ENCODE measurements at regions not wholly inside any gene's neighbourhood (a gene's known extent, or its start where the extent isn't known, plus 50 kb on each side); places are given as distances from the start of the nearest gene placed in this dataset.
A peak's percentile ranks its signal among the peaks of the same experiment; 100 is the strongest.

- no peaks in the 10 kb centered on the region for H3K4me1 ChIP-seq (ENCODE audit: control insufficient read depth, insufficient read depth, low read length)
- no peaks in the 10 kb centered on the region for H3K36me3 ChIP-seq (ENCODE audit: control insufficient read depth, insufficient read depth, low read length)
- no peaks in the 10 kb centered on the region for H3K27me3 ChIP-seq (ENCODE audit: control insufficient read depth, insufficient read depth, low read length)
- no peak overlapping the region for H3K27ac ChIP-seq (ENCODE audit: low read depth, low read length)
- H3K9ac ChIP-seq (ENCODE audit: low read length): no peak overlapping the region
- no peak overlapping the region for H3K4me3 ChIP-seq (ENCODE audit: low read depth, low read length)
- no peaks in the 10 kb centered on the region for H3K9me3 ChIP-seq (ENCODE audit: control insufficient read depth, insufficient read depth, low read depth, low read length)
Observed at GRCh38 chr3:83890039-83890762, 1068.6 kb upstream of the CADM2 start.

GRCh38 chr3:83890763-83891135, 1068.0 kb upstream of the CADM2 start:
- H3K36me3 ChIP-seq (ENCODE audit: control insufficient read depth, insufficient read depth, low read length): no peaks in the 10 kb centered on the region
- H3K27ac ChIP-seq (ENCODE audit: low read depth, low read length): no peak overlapping the region
- H3K27me3 ChIP-seq (ENCODE audit: control insufficient read depth, insufficient read depth, low read length): no peaks in the 10 kb centered on the region
- no peaks in the 10 kb centered on the region for H3K9me3 ChIP-seq (ENCODE audit: control insufficient read depth, insufficient read depth, low read depth, low read length)
- H3K4me1 ChIP-seq (ENCODE audit: control insufficient read depth, insufficient read depth, low read length): no peaks in the 10 kb centered on the region
- H3K9ac ChIP-seq (ENCODE audit: low read length): no peak overlapping the region
- no peak overlapping the region for H3K4me3 ChIP-seq (ENCODE audit: low read depth, low read length)

GRCh38 chr3:83894223-83894622, 1064.6 kb upstream of the CADM2 start:
- no peaks in the 10 kb centered on the region for H3K27me3 ChIP-seq (ENCODE audit: control insufficient read depth, insufficient read depth, low read length)
- no peak overlapping the region for H3K4me3 ChIP-seq (ENCODE audit: low read depth, low read length)
- no peaks in the 10 kb centered on the region for H3K9me3 ChIP-seq (ENCODE audit: control insufficient read depth, insufficient read depth, low read depth, low read length)
- H3K27ac ChIP-seq (ENCODE audit: low read depth, low read length): no peak overlapping the region
- no peak overlapping the region for H3K9ac ChIP-seq (ENCODE audit: low read length)
- no peaks in the 10 kb centered on the region for H3K4me1 ChIP-seq (ENCODE audit: control insufficient read depth, insufficient read depth, low read length)
- no peaks in the 10 kb centered on the region for H3K36me3 ChIP-seq (ENCODE audit: control insufficient read depth, insufficient read depth, low read length)

GRCh38 chr3:83895892-83896291, 1062.9 kb upstream of the CADM2 start:
- no peaks in the 10 kb centered on the region for H3K9me3 ChIP-seq (ENCODE audit: control insufficient read depth, insufficient read depth, low read depth, low read length)
- no peak overlapping the region for H3K27ac ChIP-seq (ENCODE audit: low read depth, low read length)
- no peaks in the 10 kb centered on the region for H3K27me3 ChIP-seq (ENCODE audit: control insufficient read depth, insufficient read depth, low read length)
- H3K4me3 ChIP-seq (ENCODE audit: low read depth, low read length): no peak overlapping the region
- H3K9ac ChIP-seq (ENCODE audit: low read length): no peak overlapping the region
- H3K36me3 ChIP-seq (ENCODE audit: control insufficient read depth, insufficient read depth, low read length): no peaks in the 10 kb centered on the region
- H3K4me1 ChIP-seq (ENCODE audit: control insufficient read depth, insufficient read depth, low read length): no peaks in the 10 kb centered on the region

- Histone ChIP-seq H3K27me3 (ENCODE audit: control insufficient read depth, insufficient read depth, low read length) (no peaks in the 10 kb centered on the region), H3K4me1 (ENCODE audit: control insufficient read depth, insufficient read depth, low read length) (peaks cover 7% of the 10 kb centered on the region; the same call in 1 of the 2 replicates), H3K27ac (ENCODE audit: low read depth, low read length) (no peak overlapping the region), H3K9ac (ENCODE audit: low read length) (no peak overlapping the region), H3K9me3 (ENCODE audit: control insufficient read depth, insufficient read depth, low read depth, low read length) (no peaks in the 10 kb centered on the region), H3K4me3 (ENCODE audit: low read depth, low read length) (no peak overlapping the region), H3K36me3 (ENCODE audit: control insufficient read depth, insufficient read depth, low read length) (no peaks in the 10 kb centered on the region)
Observed at GRCh38 chr3:83902787-83903533, 1055.8 kb upstream of the CADM2 start.

GRCh38 chr3:83913381-83913780, 1045.4 kb upstream of the CADM2 start:
- H3K27ac ChIP-seq (ENCODE audit: low read depth, low read length): no peak overlapping the region
- H3K9me3 ChIP-seq (ENCODE audit: control insufficient read depth, insufficient read depth, low read depth, low read length): no peaks in the 10 kb centered on the region
- H3K4me1 ChIP-seq (ENCODE audit: control insufficient read depth, insufficient read depth, low read length): no peaks in the 10 kb centered on the region
- H3K9ac ChIP-seq (ENCODE audit: low read length): no peak overlapping the region
- H3K36me3 ChIP-seq (ENCODE audit: control insufficient read depth, insufficient read depth, low read length): no peaks in the 10 kb centered on the region
- no peaks in the 10 kb centered on the region for H3K27me3 ChIP-seq (ENCODE audit: control insufficient read depth, insufficient read depth, low read length)
- H3K4me3 ChIP-seq (ENCODE audit: low read depth, low read length): no peak overlapping the region

GRCh38 chr3:83926291-83926690, 1032.5 kb upstream of the CADM2 start:
- no peak overlapping the region for H3K9ac ChIP-seq (ENCODE audit: low read length)
- no peaks in the 10 kb centered on the region for H3K4me1 ChIP-seq (ENCODE audit: control insufficient read depth, insufficient read depth, low read length)
- H3K27ac ChIP-seq (ENCODE audit: low read depth, low read length): no peak overlapping the region
- H3K9me3 ChIP-seq (ENCODE audit: control insufficient read depth, insufficient read depth, low read depth, low read length): peaks cover 25% of the 10 kb centered on the region
- no peaks in the 10 kb centered on the region for H3K36me3 ChIP-seq (ENCODE audit: control insufficient read depth, insufficient read depth, low read length)
- no peak overlapping the region for H3K4me3 ChIP-seq (ENCODE audit: low read depth, low read length)
- no peaks in the 10 kb centered on the region for H3K27me3 ChIP-seq (ENCODE audit: control insufficient read depth, insufficient read depth, low read length)

GRCh38 chr3:83928391-83928790, 1030.4 kb upstream of the CADM2 start:
- Histone ChIP-seq H3K27me3 (ENCODE audit: control insufficient read depth, insufficient read depth, low read length) (no peaks in the 10 kb centered on the region), H3K4me1 (ENCODE audit: control insufficient read depth, insufficient read depth, low read length) (no peaks in the 10 kb centered on the region), H3K9ac (ENCODE audit: low read length) (no peak overlapping the region), H3K27ac (ENCODE audit: low read depth, low read length) (no peak overlapping the region), H3K4me3 (ENCODE audit: low read depth, low read length) (no peak overlapping the region), H3K9me3 (ENCODE audit: control insufficient read depth, insufficient read depth, low read depth, low read length) (peaks cover 29% of the 10 kb centered on the region), H3K36me3 (ENCODE audit: control insufficient read depth, insufficient read depth, low read length) (no peaks in the 10 kb centered on the region)

- peaks cover 31% of the 10 kb centered on the region for H3K9me3 ChIP-seq (ENCODE audit: control insufficient read depth, insufficient read depth, low read depth, low read length)
- H3K9ac ChIP-seq (ENCODE audit: low read length): no peak overlapping the region
- no peaks in the 10 kb centered on the region for H3K36me3 ChIP-seq (ENCODE audit: control insufficient read depth, insufficient read depth, low read length)
- no peaks in the 10 kb centered on the region for H3K27me3 ChIP-seq (ENCODE audit: control insufficient read depth, insufficient read depth, low read length)
- no peak overlapping the region for H3K4me3 ChIP-seq (ENCODE audit: low read depth, low read length)
- no peak overlapping the region for H3K27ac ChIP-seq (ENCODE audit: low read depth, low read length)
- no peaks in the 10 kb centered on the region for H3K4me1 ChIP-seq (ENCODE audit: control insufficient read depth, insufficient read depth, low read length)
Observed at GRCh38 chr3:83928903-83929302, 1029.9 kb upstream of the CADM2 start.

GRCh38 chr3:83934192-83935021, 1024.4 kb upstream of the CADM2 start:
- Histone ChIP-seq H3K4me1 (ENCODE audit: control insufficient read depth, insufficient read depth, low read length) (no peaks in the 10 kb centered on the region), H3K9ac (ENCODE audit: low read length) (no peak overlapping the region), H3K4me3 (ENCODE audit: low read depth, low read length) (no peak overlapping the region), H3K36me3 (ENCODE audit: control insufficient read depth, insufficient read depth, low read length) (no peaks in the 10 kb centered on the region), H3K27ac (ENCODE audit: low read depth, low read length) (0 out of 2 replicates have a peak overlapping the region, but pooled peaks have one; percentile 45), H3K9me3 (ENCODE audit: control insufficient read depth, insufficient read depth, low read depth, low read length) (peaks cover 27% of the 10 kb centered on the region), H3K27me3 (ENCODE audit: control insufficient read depth, insufficient read depth, low read length) (no peaks in the 10 kb centered on the region)

- H3K9ac ChIP-seq (ENCODE audit: low read length): no peak overlapping the region
- H3K4me3 ChIP-seq (ENCODE audit: low read depth, low read length): no peak overlapping the region
- H3K36me3 ChIP-seq (ENCODE audit: control insufficient read depth, insufficient read depth, low read length): no peaks in the 10 kb centered on the region
- H3K27ac ChIP-seq (ENCODE audit: low read depth, low read length): no peak overlapping the region
- H3K4me1 ChIP-seq (ENCODE audit: control insufficient read depth, insufficient read depth, low read length): no peaks in the 10 kb centered on the region
- peaks cover 9% of the 10 kb centered on the region; the same call in 1 of the 2 replicates for H3K9me3 ChIP-seq (ENCODE audit: control insufficient read depth, insufficient read depth, low read depth, low read length)
- no peaks in the 10 kb centered on the region for H3K27me3 ChIP-seq (ENCODE audit: control insufficient read depth, insufficient read depth, low read length)
Observed at GRCh38 chr3:83938491-83938890, 1020.3 kb upstream of the CADM2 start.

All from HUES6 (cell line).